H7 (cell line): ENCODE measurements at regions not wholly inside any gene's neighbourhood (a gene's known extent, or its start where the extent isn't known, plus 50 kb on each side); places are given as distances from the start of the nearest gene placed in this dataset.

Source experiments
- DNase-seq: peaks from one replicate; pipeline ENCODE4 v3.0.0; 2012
- H3K27me3 ChIP-seq: 2 replicates; pipeline ENCODE4 v1.6.0; 2011; ENCODE audit warnings: mild to moderate bottlenecking, low read length; ENCODE audit not compliant: control insufficient read depth, insufficient read depth
- H3K36me3 ChIP-seq: replicated peaks from 2 replicates; pipeline ENCODE4 v1.5.1; 2011; ENCODE audit warnings: low read length; ENCODE audit not compliant: control insufficient read depth, insufficient read depth
- H3K4me3 ChIP-seq: 2 replicates; pipeline ENCODE4 v1.5.1; 2011; ENCODE audit warnings: low read depth, mild to moderate bottlenecking, control low read depth, low read length, moderate library complexity; ENCODE audit not compliant: insufficient read depth

DNA sequence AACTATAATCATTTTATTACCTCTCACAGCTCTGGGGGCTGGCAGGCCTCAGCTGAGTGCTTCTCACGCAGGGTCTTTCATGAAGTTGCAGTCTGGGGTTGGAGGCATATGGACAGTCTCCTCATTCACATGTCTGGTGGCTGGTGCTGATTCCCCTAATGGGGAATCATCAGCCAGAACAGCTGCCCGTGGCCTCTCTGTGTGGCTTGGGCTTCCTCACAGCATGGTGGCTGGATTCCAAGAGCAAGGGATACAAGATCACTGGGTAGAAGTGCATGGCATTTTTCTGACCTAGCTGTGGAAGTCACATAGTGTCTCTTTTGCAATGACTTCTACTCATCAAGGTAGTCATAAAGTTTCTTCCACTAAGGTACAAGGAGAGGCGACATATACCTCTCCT, 59.0 kb upstream of the LAPTM4A start:
- no peak for DNase-seq
- Histone ChIP-seq H3K4me3 (no peak overlapping the region), H3K36me3 (no peaks in the 10 kb centered on the region), H3K27me3 (no peaks in the 10 kb centered on the region)

DNA sequence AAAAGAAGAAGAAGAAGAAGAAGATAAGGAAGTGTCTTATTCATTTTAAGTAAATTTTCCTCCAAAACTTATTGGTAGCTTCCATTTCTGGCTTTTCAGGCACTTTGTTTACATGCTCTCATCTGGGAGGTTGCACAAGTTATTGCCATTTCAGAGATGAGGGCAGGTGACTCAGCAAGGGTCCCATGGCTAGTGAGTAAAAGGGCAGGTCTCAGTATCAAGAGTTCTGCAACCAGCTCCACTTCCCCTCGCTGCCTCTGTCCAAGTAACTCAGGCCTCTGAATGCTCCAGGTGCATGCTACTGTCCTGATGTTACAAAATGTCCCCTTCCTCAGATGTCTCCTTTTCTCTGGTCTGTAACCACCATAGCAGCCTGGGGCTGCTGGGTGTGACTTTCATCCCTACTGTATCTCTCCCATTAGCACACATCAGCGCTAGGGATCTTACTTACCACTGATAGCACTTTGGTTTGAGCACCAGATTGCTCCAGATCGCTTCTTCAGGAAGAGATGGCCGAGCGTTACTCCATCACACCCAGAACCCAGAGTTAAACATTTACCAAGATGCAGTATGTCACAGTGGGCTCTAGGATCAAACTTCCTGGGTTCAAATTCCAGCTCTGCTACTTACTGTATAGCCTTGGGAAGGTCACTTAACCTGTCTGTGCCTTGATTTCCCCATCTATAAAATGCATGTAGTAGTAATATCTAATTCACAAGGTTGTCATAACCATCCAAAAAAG, 57.4 kb upstream of the LAPTM4A start:
- Histone ChIP-seq H3K36me3 (no peaks in the 10 kb centered on the region), H3K4me3 (no peak overlapping the region), H3K27me3 (no peaks in the 10 kb centered on the region)
- no peak for DNase-seq

DNA sequence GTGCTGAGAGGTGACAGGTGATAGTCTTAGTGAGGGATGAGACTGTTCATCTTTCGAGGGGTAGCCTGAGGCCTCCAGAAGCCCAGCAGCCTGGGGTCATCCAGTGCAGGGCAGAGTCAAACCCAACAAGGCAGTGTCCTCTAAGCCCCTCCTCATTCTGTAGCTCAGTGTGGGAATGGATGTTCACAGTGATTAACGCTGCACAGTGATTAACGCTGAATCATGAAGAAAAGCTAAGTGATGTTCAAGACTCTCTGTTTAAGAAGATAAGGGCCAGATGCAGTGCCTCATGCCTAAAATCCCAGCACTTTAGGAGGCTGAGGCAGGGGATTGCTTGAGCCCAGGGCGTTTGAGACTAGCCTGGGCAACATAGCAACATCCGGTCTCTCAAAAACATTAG, 56.3 kb upstream of the LAPTM4A start:
- no peak for DNase-seq
- Histone ChIP-seq H3K27me3 (no peaks in the 10 kb centered on the region), H3K4me3 (no peak overlapping the region), H3K36me3 (no peaks in the 10 kb centered on the region)

DNA sequence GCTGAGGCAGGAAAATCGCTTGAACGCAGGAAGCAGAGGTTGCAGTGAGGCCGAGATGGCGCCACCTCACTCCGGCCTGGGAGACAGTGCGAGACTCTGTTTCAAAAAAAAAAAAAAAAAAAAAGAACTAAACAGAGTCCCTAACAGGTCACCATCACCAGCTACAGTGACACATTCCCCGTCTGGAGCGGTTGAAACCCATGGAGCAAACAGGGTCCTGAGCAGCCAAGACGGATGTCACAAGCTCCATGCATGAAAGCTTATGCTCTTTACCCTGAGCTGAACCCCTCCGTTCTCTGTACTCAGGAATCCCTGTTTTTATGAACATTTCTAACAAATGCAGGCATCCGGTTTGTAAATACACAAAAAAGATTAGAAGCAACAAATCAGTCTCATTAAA, 55.9 kb upstream of the LAPTM4A start:
- H3K27me3 ChIP-seq: no peaks in the 10 kb centered on the region
- no peak overlapping the region for H3K4me3 ChIP-seq
- no peak for DNase-seq

DNA sequence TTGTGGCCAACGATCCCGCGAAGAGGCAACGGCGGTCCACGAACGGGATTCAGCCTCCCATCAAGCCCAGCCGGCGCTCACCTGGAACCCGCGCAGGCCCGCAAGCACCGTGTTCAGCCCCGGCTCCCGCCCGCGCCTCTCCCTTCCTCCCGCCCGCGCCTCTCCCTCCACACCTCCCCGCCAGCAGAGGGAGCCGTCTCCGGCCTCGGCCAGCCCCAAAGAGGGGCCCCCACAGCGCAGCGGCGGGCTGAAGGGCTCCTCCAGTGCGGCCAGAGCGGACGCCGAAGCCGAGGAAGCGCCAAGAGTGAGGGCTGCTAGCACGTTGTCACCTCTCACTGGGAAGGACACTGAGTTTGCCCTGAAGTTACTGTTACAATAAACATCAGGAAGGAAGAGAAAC, 55.3 kb upstream of the LAPTM4A start:
- H3K36me3 ChIP-seq: no peaks in the 10 kb centered on the region
- DNase-seq: peak; percentile 82
- peak overlapping the region; percentile 21; the same call in 1 of the 2 replicates for H3K4me3 ChIP-seq
- no peaks in the 10 kb centered on the region for H3K27me3 ChIP-seq

More for the DNA sequence above, 55.9 kb upstream of the LAPTM4A start:
- no peaks in the 10 kb centered on the region for H3K36me3 ChIP-seq

DNA sequence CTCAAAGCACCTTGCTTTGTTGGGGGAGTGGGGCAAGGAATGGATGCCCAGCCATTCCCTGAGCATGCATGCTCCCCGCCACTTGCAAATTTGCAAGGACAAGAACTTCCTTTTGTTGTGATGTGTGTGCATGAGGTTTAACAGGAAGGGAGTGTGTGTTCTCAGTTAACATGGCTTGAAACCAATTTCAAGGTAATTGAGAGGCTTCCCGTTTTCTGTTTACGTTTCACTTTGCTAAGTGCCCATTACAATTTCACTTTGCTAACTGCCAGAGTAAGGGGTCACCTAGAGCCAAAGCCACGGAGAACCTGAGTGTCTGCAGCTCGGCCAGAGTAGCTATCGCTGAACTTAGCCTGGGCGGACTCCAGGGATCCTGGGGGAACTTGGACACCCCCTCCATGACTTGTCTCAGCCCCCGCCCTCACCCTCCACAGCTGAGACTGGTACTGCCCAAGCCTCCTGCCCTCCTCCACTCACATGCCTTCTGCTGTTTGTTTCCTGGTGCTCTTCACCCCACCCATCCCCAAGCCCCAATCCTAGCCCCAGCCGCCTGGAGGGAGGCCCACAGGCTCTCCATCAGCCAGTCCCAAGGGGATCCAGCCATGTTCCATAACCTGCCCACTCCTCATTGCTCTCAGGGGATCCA, 53.6 kb upstream of the LAPTM4A start:
- DNase-seq: no peak
- Histone ChIP-seq H3K4me3 (no peak overlapping the region), H3K36me3 (no peaks in the 10 kb centered on the region), H3K27me3 (no peaks in the 10 kb centered on the region)

DNA sequence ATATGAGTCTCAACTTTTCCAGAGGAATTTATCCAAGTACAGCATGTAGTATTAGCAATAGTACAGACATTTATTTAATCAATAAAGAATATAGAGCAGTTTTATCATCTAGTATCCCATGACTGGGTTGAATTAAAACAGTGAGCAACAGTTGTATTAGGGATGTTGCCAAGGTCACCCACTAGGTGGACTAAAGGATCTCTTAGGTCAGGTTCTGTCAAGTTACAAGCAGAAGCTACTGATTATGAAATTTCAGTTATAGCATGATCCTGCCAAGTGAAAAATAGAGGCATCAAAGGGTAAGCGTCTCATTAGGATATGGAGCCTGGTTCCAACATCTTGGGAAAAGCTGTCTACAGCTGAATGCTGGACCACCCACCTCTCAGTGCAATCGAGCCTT, 52.1 kb upstream of the LAPTM4A start:
- no peak for DNase-seq
- no peak overlapping the region for H3K4me3 ChIP-seq
- no peaks in the 10 kb centered on the region for H3K27me3 ChIP-seq

More for the DNA sequence above, 52.1 kb upstream of the LAPTM4A start:
- no peaks in the 10 kb centered on the region for H3K36me3 ChIP-seq
